HG03354 (cell line): ENCODE measurements at regions not wholly inside any gene's neighbourhood (a gene's known extent, or its start where the extent isn't known, plus 50 kb on each side); places are given as distances from the start of the nearest gene placed in this dataset.
"Not testable (repeated sequence)": the region's sequence is repeated elsewhere in the genome, so short reads cannot be mapped to it uniquely, and the experiment has no call there.

Experiments
- ATAC-seq: cut with Tn5 transposase; IDR thresholded peaks from one replicate; pipeline ENCODE4 v1.9.1; 2021; ENCODE audit warnings: mild to moderate bottlenecking; ENCODE audit not compliant: unreplicated experiment, poor library complexity, severe bottlenecking

DNA sequence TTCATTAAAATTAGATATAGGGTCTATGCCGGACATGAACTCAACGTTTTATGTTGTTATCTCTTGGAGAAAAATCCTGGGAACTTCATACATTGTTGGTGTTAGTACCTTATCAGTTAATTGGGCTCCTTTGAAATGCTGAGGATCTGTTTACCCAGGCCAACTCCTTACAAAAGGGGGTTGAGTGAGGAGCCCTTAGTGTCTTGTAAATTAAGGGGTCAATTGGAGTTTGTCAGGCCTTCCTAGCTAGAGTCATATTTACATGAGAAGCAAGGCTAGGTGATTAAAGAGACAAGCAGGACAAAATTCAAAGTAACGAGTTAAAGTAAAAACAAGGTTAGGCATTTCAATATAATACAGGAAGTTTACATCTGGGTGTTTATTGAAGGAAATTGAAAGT lies 454.1 kb upstream of the ADGRB3 start:
- ATAC-seq: not testable (repeated sequence)

DNA sequence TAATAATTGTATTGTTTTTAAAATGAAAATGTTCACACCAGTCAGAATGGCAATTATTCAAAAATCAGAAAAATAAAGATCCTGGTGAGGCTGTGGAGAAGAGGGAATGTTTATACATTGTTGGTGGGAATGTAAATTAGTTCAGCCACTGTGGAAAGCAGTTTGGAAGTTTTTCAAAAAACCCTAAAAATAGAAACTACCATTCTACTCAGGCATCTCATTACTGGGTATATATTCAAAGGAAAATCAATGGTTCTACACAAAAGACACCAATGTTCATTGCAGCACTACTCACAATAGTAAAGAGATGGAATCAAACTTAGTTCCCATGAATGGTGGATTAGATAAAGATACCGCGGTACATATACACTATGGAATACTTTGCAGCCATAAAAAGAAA lies 461.5 kb upstream of the ADGRB3 start:
- ATAC-seq: no peak

DNA sequence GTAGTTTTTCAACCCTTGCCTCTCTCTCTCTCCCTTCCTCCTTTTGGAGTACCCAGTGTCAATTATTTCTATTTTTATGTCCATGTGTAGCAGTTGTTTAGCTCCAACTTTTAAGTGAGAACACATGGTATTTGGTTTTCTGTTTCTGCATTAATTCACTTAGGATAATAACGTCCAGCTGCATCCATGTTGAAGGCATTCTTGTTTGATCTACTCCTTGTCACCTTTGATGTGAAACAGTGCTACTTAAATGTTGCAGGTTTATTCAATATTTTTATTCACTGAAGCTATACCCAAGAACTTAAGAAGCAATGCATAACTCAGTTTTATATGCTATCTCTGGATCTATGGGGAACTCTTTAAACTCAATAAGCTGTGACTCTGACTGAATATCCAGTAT lies 465.2 kb upstream of the ADGRB3 start:
- ATAC-seq: no peak

DNA sequence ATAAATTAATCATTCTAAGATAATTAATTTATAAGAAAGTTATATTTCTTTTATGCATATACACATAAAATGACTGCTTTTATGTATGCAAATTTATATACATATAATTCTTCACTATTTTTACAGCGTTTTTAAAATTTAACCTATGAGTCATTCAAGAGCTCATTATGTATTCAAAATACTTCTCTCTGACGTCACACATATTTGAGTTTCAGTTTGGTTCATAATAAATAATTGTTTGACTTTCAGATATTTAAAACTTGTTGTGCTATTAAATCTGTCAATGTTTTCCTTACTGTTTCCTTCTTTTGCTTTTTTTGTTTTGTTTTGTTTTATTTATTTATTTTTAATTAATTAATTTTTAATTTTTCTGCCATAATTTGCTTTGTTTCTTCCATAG lies 467.5 kb upstream of the ADGRB3 start:
- ATAC-seq: no peak

DNA sequence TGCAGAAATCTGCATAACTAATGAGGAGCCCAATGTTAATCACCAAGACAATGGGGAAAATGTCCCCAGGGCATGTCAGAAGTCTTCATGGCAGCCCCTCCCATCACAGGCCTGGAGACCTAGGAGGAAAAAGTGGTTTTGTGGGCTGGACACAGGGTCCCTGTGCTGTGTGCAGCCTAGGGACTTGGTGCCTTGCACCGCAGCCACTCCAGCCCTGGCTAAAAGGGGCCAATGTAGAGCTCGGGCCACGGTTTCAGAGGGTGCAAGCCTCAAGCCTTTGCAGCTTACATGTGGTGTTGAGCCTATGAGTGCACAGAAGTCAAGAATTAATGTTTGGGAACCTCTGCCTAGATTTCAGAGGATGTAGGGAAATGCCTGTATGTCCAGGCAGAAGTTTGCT lies 474.3 kb upstream of the ADGRB3 start:
- not testable (repeated sequence) for ATAC-seq

GRCh38 chr6:68160348-68160747 lies 474.7 kb upstream of the ADGRB3 start:
- no peak for ATAC-seq

- ATAC-seq: peak; percentile 36
These were observed 475.6 kb upstream of the ADGRB3 start for GRCh38 chr6:68159433-68159832.

DNA sequence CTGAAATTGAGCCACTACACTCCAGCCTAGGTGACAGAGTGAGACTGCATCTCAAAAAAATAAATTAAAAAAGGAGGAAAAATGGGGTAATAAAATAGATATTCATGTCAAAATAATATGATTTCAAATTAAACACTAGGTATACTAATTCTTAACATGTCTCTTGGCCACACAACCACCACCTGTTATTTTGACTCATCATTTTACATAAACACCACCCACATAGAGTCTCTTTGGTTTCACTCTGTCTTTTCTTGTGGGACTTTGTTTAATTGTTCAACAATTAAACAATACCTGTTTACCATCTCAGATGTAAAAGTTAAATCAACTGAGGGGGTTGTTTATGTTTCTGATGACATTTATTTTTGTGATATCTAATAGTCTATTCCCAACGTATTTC lies 476.8 kb upstream of the ADGRB3 start:
- ATAC-seq: peak; percentile 85

DNA sequence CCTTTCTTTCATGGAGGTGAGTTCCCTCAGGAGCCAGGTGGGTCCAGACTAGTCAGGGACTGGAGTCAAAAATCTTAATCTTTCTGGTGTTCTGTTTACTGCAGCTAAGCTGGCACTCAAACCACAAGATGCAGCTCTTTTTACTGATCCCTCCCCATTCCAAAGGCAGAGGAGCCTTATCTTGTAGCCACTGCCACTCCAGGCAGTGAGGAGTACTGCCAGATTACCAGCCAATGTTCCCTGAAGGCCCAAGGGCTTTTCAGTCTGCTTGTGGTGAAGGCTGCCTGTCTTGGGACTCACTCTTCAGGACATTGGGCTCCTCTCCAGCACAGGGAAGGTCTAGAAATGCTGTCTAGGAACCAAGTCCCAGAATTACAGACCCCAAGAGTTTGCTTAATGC lies 490.4 kb upstream of the ADGRB3 start:
- ATAC-seq: no peak

DNA sequence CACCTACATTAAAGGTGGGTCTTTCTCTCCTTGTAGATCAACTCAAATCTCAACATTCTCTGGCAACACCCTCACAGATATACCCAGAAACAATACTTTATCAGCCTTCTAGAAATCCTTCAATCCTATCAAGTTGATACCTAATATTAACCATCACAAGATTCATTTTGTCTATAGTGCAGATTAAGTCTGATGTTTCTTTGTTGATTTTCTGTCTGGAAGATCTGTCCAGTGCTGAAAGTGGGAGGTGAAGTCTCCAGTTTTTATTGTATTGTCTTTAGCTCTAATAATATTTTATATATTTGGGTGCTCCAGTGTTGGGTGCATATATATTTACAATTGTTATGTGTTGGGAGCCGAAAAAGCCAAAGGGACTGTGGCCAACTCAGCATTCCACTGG lies 493.9 kb upstream of the ADGRB3 start:
- no peak for ATAC-seq

- ATAC-seq: no peak
These were observed 496.0 kb upstream of the ADGRB3 start for GRCh38 chr6:68139130-68139529.

DNA sequence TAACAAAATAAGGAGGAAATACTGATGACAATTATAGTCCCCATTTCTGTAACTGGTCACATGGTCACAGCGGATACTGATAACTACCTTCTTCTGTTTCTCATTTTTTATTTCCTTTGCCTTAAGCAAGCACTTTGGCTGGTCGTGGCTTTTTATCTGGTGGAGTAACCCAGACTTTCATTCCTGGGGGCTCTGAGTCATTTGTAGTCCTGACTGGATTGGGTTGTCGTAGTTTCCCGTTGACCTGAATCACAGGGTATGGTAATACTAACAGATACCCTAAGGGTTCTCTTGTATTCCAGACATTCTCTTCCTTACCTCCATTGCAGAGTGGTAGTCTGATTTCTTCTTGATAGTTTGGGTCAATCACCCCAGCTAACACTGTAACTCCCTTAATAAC lies 500.3 kb upstream of the ADGRB3 start:
- no peak for ATAC-seq

DNA sequence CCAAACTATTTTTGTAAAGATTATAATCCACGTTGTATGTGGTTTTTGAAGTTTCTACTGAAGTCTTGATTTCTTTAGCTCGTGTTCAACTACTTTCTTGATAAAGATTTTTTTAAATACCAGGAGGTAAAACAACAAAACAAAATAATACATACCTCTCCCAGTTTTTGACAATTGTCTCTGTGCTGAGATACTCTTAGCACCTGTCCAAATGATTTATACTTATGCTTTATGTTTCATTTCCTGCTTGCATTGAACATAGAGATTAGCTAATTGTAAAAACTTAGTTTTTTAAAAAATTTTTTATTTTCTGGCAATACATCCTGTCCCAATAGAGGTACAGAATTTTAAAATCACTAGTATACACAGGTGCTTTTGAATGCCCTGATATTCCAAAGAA lies 506.9 kb upstream of the ADGRB3 start:
- no peak for ATAC-seq

DNA sequence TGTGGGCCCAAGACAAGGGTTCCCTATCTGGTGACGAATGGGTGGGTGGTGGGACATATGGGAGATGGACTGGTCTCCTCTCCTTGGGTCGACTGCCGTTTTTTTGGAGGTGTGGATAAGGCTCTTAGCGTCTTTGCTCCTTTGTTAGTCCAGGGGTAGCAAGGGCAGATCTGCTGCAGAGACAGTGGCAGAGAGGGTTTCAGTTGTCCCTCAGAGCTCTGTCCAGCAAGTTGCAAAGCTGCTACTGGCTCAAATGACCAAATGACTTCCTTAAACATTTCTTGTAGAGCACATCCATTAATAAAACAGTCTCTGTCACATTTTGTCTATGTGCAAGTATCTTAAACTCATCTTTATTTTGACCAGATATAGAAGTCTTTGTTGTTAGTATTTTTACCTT lies 508.0 kb upstream of the ADGRB3 start:
- no peak for ATAC-seq

- peak; percentile 96 for ATAC-seq
These were observed 508.9 kb upstream of the ADGRB3 start for GRCh38 chr6:68126089-68126749.

- ATAC-seq: not testable (repeated sequence)
These were observed 512.1 kb upstream of the ADGRB3 start for GRCh38 chr6:68122975-68123374.

- ATAC-seq: no peak
These were observed 513.0 kb upstream of the ADGRB3 start for GRCh38 chr6:68122032-68122431.

- ATAC-seq: not testable (repeated sequence)
These were observed 514.1 kb upstream of the ADGRB3 start for GRCh38 chr6:68120954-68121353.

- ATAC-seq: no peak
These were observed 520.5 kb upstream of the ADGRB3 start for GRCh38 chr6:68114463-68115047.

- ATAC-seq: peak; percentile 77
These were observed 526.7 kb upstream of the ADGRB3 start for GRCh38 chr6:68108233-68108835.

DNA sequence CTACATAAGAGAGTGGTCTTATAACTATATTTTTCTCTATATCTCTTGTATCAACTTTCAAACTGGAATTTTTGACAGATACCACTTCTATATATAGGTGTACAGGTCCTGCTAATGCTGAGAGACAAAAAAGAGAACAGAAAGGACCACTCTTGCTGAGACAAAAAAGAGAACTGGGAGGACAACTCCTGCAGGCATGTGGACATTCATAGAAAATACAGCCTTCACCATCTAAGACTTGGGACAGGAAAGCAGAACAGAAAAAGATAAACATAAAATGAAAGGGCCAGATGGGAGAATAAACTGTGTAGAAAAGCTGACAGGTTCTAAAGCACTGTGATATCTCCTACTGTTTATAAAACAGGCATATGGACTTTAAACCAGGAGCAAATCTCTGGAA lies 541.0 kb upstream of the ADGRB3 start:
- peak; percentile 86 for ATAC-seq
